SU-DHL-6 (cell line): ENCODE measurements at regions not wholly inside any gene's neighbourhood (a gene's known extent, or its start where the extent isn't known, plus 50 kb on each side); places are given as distances from the start of the nearest gene placed in this dataset.

Experiments
- H2AFZ ChIP-seq: fragments of 200-600 bp; sonication (generic); 2 replicates; pipeline ENCODE4 v1.6.1; 2014; ENCODE audit warnings: low read depth, mild to moderate bottlenecking, moderate library complexity, mixed read lengths, antibody characterized with exemption, low read length; ENCODE audit not compliant: severe bottlenecking
- H3F3A ChIP-seq: fragments of 200-600 bp; shearing (Covaris generic); 2 replicates; pipeline ENCODE4 v1.6.0; 2016; ENCODE audit warnings: antibody characterized with exemption, mild to moderate bottlenecking; ENCODE audit not compliant: insufficient read depth
- H3K27ac ChIP-seq: fragments of 200-600 bp; sonication (generic); 2 replicates; pipeline ENCODE4 v1.5.1; 2016; ENCODE audit warnings: low read depth, mild to moderate bottlenecking, low read length, moderate library complexity, mixed read lengths
- H3K27me3 ChIP-seq: fragments of 200-600 bp; sonication (generic), shearing (Covaris generic); 2 replicates; pipeline ENCODE4 v1.6.0; 2014; ENCODE audit warnings: mild to moderate bottlenecking, low read length
- H3K36me3 ChIP-seq: fragments of 200-600 bp; sonication (generic); 2 replicates; pipeline ENCODE4 v1.6.1; 2014; ENCODE audit warnings: mild to moderate bottlenecking, low read length, mixed read lengths
- H3K4me2 ChIP-seq: fragments of 300-600, 200-600 bp; shearing (Covaris generic), sonication (generic); 2 replicates; pipeline ENCODE4 v1.6.0; 2014; ENCODE audit warnings: low read length, low read depth, mild to moderate bottlenecking; ENCODE audit not compliant: poor library complexity, severe bottlenecking
- H3K4me3 ChIP-seq: fragments of 200-600 bp; sonication (generic); 2 replicates; pipeline ENCODE4 v1.5.1; 2014; ENCODE audit warnings: antibody characterized with exemption, low read length, mild to moderate bottlenecking, mixed read lengths; ENCODE audit not compliant: insufficient read depth, poor library complexity, severe bottlenecking
- H3K79me2 ChIP-seq: fragments of 200-600 bp; sonication (generic); 2 replicates; pipeline ENCODE4 v1.6.1; 2014; ENCODE audit warnings: mild to moderate bottlenecking, low read length, moderate library complexity; ENCODE audit not compliant: insufficient read depth
- H3K9ac ChIP-seq: fragments of 200-600 bp; sonication (generic); 2 replicates; pipeline ENCODE4 v1.7.0; 2014; ENCODE audit warnings: mild to moderate bottlenecking, low read length
- H3K9me2 ChIP-seq: fragments of 200-600 bp; sonication (generic); replicated peaks from 2 replicates; pipeline ENCODE4 v1.6.1; 2014; ENCODE audit warnings: low read length; ENCODE audit not compliant: insufficient read depth
- H3K9me3 ChIP-seq: fragments of 200-600 bp; sonication (generic); 2 replicates; pipeline ENCODE4 v1.6.1; 2014; ENCODE audit warnings: low read length, mixed read lengths; ENCODE audit not compliant: insufficient read depth
- H4K20me1 ChIP-seq: fragments of 200-600 bp; sonication (generic); 2 replicates; pipeline ENCODE4 v1.6.1; 2014; ENCODE audit warnings: low read depth, mild to moderate bottlenecking, antibody characterized with exemption, low read length, moderate library complexity, mixed read lengths
- CTCF ChIP-seq: fragments of 200-600 bp; sonication (generic); IDR thresholded peaks from one replicate; pipeline ENCODE4 v1.5.1; 2017; ENCODE audit warnings: antibody characterized with exemption, mild to moderate bottlenecking, low read length, moderate library complexity; ENCODE audit not compliant: insufficient read depth, poor library complexity, severe bottlenecking
- EZH2phosphoT487 ChIP-seq: fragments of 200-600 bp; sonication (generic), shearing (Covaris generic); conservative IDR thresholded peaks from 2 replicates; pipeline ENCODE4 v1.6.1; 2018; ENCODE audit warnings: mild to moderate bottlenecking, antibody characterized with exemption, low read length, moderate library complexity, mixed read lengths

- Histone ChIP-seq H3K27ac (no peak overlapping the region), H3K36me3 (no peaks in the 10 kb centered on the region), H3K79me2 (no peaks in the 10 kb centered on the region), H3K27me3 (no peaks in the 10 kb centered on the region), H3K9me2 (no peaks in the 10 kb centered on the region), H3K4me2 (no peak overlapping the region), H3K9ac (no peak overlapping the region), H2AFZ (no peak overlapping the region), H3K4me3 (no peak overlapping the region), H3F3A (no peaks in the 10 kb centered on the region), H3K9me3 (no peaks in the 10 kb centered on the region), H4K20me1 (no peaks in the 10 kb centered on the region)
- no peak for TF ChIP-seq CTCF
- no peak for TF ChIP-seq EZH2phosphoT487
Observed at GRCh38 chr5:82772281-82772680, 304.9 kb downstream of the TMEM167A start.

GRCh38 chr5:82766206-82766605, 311.0 kb downstream of the TMEM167A start:
- no peak overlapping the region for H2AFZ ChIP-seq
- no peak for TF ChIP-seq EZH2phosphoT487
- TF ChIP-seq CTCF: no peak
- no peak overlapping the region for H3K4me2 ChIP-seq
- no peaks in the 10 kb centered on the region for H3K79me2 ChIP-seq
- no peak overlapping the region for H3K27ac ChIP-seq
- no peaks in the 10 kb centered on the region for H4K20me1 ChIP-seq
- H3K27me3 ChIP-seq: no peaks in the 10 kb centered on the region
- H3K9me3 ChIP-seq: no peaks in the 10 kb centered on the region
- no peaks in the 10 kb centered on the region for H3K9me2 ChIP-seq
- H3F3A ChIP-seq: no peaks in the 10 kb centered on the region
- no peaks in the 10 kb centered on the region for H3K36me3 ChIP-seq
- H3K4me3 ChIP-seq: no peak overlapping the region
- H3K9ac ChIP-seq: no peak overlapping the region

- Histone ChIP-seq H3K4me3 (no peak overlapping the region), H3F3A (no peaks in the 10 kb centered on the region), H2AFZ (no peak overlapping the region), H4K20me1 (no peaks in the 10 kb centered on the region), H3K27me3 (no peaks in the 10 kb centered on the region), H3K9ac (no peak overlapping the region), H3K27ac (no peak overlapping the region), H3K79me2 (no peaks in the 10 kb centered on the region), H3K9me2 (no peaks in the 10 kb centered on the region), H3K4me2 (no peak overlapping the region), H3K9me3 (no peaks in the 10 kb centered on the region), H3K36me3 (no peaks in the 10 kb centered on the region)
- TF ChIP-seq CTCF: no peak
- no peak for TF ChIP-seq EZH2phosphoT487
Observed at GRCh38 chr5:82765765-82766164, 311.4 kb downstream of the TMEM167A start.

GRCh38 chr5:82760856-82761255, 316.3 kb downstream of the TMEM167A start:
- no peaks in the 10 kb centered on the region for H3F3A ChIP-seq
- TF ChIP-seq CTCF (no peak), EZH2phosphoT487 (no peak)
- no peaks in the 10 kb centered on the region for H3K9me3 ChIP-seq
- no peak overlapping the region for H3K9ac ChIP-seq
- H3K9me2 ChIP-seq: no peaks in the 10 kb centered on the region
- H2AFZ ChIP-seq: no peak overlapping the region
- no peaks in the 10 kb centered on the region for H3K27me3 ChIP-seq
- no peak overlapping the region for H3K4me2 ChIP-seq
- no peak overlapping the region for H3K27ac ChIP-seq
- H3K79me2 ChIP-seq: no peaks in the 10 kb centered on the region
- no peak overlapping the region for H3K4me3 ChIP-seq
- no peaks in the 10 kb centered on the region for H3K36me3 ChIP-seq
- no peaks in the 10 kb centered on the region for H4K20me1 ChIP-seq
